ENCODE measurements at regions not wholly inside any gene's neighbourhood (a gene's known extent, or its start where the extent isn't known, plus 50 kb on each side); places are given as distances from the start of the nearest gene placed in this dataset.

DNA sequence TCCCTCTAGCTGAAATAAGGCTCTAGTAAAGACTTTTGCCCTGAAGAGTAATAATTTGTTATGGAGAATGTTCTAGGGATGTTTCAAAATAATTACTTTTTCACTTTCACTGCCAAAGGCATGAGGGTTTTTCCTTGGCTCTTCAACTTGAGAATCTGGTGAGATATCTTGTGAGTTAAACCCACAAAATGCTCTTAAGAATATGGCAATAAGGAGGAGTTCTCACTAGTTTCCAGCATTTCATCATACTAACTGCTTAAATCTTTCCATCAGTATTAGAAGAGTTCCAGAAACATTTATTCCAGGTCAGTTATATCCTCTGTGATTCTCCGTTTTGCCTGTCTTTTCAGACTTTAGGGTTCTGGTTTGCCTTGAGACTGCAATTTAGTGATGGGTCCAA is 785.6 kb upstream of the GJE1 start:
- ATAC-seq (ENCODE audit: poor library complexity): no peak
- intact Hi-C loops (cut with DNase I): no loop called here
- no peak for DNase-seq

DNA sequence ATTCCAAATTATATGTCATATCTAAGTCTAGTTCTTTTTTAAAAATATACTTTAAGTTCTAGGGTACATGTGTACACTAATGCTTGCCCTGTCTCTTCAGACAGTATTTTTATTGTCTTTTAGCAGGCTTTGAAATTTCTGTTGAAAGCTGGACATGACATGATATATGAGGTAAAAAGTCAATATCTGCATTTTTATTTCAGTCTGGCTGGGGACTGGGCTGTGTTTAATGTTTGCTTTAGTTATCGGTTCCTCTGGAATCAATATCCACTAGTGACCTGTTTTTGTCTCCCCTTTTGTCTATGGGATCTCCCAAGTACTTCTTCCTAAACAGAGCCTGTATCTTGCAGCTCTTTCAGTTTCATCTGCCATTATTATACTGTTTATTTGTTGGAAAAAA is 786.2 kb upstream of the GJE1 start:
- intact Hi-C loops (cut with DNase I): no loop called here
- no peak for DNase-seq
- no peak for ATAC-seq (ENCODE audit: poor library complexity)

- DNase-seq (no peak), ATAC-seq (ENCODE audit: poor library complexity) (no peak)
- intact Hi-C loops (cut with DNase I): no loop called here
Measured at GRCh38 chr6:141337191-141337590, 795.5 kb upstream of the GJE1 start.

GRCh38 chr6:141335477-141336273 is 797.0 kb upstream of the GJE1 start:
- intact Hi-C loops (cut with DNase I): no loop called here
- ATAC-seq (ENCODE audit: poor library complexity) (no peak), DNase-seq (no peak)

- ATAC-seq (ENCODE audit: poor library complexity): no peak
- intact Hi-C loops (cut with DNase I): no loop called here
- DNase-seq: no peak
Measured at GRCh38 chr6:141326925-141327324, 805.8 kb upstream of the GJE1 start.

GRCh38 chr6:141326426-141326825 is 806.3 kb upstream of the GJE1 start:
- ATAC-seq (ENCODE audit: poor library complexity): peak; percentile 57
- intact Hi-C loops (cut with DNase I): no loop called here
- no peak for DNase-seq

- no peak for DNase-seq
Measured at GRCh38 chr6:141321493-141322347, 811.0 kb upstream of the GJE1 start.

GRCh38 chr6:141316236-141316635 is 816.5 kb upstream of the GJE1 start:
- ATAC-seq (ENCODE audit: poor library complexity): no peak
- no peak for DNase-seq
- intact Hi-C loops (cut with DNase I): no loop called here

More at GRCh38 chr6:141321493-141322347, 811.0 kb upstream of the GJE1 start:
- peak; percentile 75 for ATAC-seq (ENCODE audit: poor library complexity)
- intact Hi-C loops (cut with DNase I): no loop called here

DNA sequence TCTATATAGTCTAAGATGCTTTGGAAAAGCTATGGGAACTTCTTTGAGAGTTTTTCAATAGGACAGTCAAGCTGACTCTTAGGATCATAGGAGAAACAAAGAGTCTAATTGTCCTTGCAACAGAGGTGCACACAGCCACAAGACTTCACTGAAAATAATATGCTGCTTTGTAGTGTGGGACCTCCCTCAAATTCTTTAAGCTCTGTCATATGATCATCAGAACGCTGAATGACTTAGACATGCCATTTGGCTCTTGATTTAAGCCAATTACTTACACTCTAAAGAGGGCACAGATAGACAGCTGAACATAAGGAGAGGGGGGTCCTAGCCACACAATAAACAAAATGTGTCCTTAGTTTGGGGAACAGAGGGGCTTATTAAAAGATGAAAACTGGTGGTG is 818.7 kb upstream of the GJE1 start:
- intact Hi-C loops (cut with DNase I): no loop called here

DNA sequence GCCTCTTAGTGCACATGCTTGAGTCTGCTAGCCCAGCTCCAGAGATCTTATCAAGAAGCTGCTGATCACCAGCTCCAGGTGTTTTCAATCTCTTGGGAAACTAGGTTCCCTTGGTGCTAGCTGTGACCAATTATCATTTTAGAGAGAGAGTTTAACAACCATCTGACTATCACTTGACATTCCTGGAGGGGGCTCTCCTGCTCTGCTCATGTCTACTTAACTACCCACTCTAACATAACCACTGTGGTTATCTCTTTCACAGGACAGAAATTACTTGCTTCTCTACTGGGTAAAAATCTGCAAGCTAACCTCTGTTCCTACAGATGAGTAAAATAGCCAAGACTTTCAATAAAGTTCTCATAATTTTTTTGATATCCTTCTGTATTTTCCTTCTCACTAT is 823.4 kb upstream of the GJE1 start:
- intact Hi-C loops (cut with DNase I): loop anchor here (5.0 kb wide), 1 partner anchor 253 kb away; no protein-coding TSS in a partner anchor
- no peak for DNase-seq
- peak; percentile 43 for ATAC-seq (ENCODE audit: poor library complexity)

More for the DNA sequence above, 818.7 kb upstream of the GJE1 start:
- no peak for DNase-seq
- ATAC-seq (ENCODE audit: poor library complexity): no peak

DNA sequence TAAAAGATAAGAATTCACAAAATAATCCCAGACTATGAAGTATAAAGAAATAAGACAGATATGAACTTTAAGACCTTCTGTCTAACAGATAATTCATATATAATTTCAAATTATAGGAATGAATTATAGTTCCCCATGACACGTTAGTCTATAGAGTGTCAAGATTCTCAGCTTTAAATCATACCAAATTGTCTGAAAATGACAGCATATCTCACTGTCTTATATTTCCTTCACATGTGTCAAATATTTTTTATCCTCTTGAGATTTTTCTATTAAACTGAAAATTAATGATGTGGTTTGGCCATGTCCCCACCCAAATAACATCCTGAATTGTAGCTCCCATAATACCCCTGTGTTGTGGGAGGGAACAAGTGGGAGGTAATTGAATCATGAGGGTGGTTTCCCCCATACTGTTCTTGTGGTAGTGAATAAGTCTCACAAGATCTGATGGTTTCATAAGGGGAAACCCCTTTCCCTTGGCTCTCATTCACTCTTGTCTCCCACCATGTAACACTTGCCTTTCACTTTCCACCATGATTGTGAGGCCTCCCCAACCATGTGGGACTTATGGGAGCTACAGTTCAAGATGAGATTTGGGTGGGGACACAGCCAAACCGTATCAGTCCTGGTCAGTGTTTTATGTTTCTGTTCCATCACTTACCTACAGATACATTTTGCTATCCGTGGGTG is 825.3 kb upstream of the GJE1 start:
- intact Hi-C loops (cut with DNase I): loop anchor here (5.0 kb wide), 1 partner anchor 255 kb away; no protein-coding TSS in a partner anchor

DNA sequence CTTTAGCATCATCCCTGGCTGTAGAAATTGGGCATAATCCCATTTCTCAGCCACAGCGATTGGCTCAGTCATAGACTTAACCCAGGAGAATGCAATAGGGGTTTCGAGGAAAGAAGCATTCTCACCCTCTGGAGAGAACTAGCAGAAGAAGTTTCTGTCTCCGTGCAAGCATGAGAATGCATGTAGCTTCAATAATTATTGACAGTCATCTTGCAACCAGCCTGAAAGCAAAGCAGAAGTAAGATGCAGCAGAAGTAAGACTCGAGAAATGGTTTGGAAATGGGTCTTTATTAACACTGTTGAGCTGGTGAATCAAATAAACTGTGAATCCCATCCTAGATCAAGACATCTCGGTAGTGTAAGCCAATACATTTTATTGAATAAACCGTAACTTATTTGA is 828.8 kb upstream of the GJE1 start:
- DNase-seq (no peak), ATAC-seq (ENCODE audit: poor library complexity) (no peak)
- intact Hi-C loops (cut with DNase I): no loop called here

More for the DNA sequence above, 825.3 kb upstream of the GJE1 start:
- DNase-seq: no peak
- no peak for ATAC-seq (ENCODE audit: poor library complexity)

- DNase-seq: no peak
- no peak for ATAC-seq (ENCODE audit: poor library complexity)
- intact Hi-C loops (cut with DNase I): no loop called here
Measured at GRCh38 chr6:141301779-141302178, 830.9 kb upstream of the GJE1 start.

- intact Hi-C loops (cut with DNase I): no loop called here
- DNase-seq (no peak), ATAC-seq (ENCODE audit: poor library complexity) (no peak)
Measured at GRCh38 chr6:141290941-141291721, 841.6 kb upstream of the GJE1 start.

DNA sequence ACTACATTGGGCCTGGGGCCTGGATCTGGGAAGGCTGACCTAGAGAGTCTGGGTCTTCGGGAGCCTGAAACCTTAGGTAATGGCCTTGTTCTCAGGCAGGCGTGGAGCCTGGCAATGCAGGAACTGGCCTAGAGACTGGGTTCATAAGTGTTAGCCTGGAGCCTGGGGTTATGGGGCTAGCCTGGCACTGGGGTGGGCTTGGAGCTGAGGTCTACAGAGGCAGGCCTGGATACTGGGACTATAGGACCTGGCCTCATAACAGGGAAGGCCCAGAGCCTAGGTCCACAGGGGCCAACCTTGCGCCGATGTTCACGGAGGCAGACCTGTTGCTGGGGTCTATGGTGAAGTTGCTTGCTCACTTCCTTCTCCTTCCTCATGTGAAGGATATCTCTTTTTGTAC is 843.8 kb upstream of the GJE1 start:
- DNase-seq: no peak
- intact Hi-C loops (cut with DNase I): no loop called here
- no peak for ATAC-seq (ENCODE audit: poor library complexity)

- ATAC-seq (ENCODE audit: poor library complexity): no peak
Measured at GRCh38 chr6:141282263-141282662, 850.5 kb upstream of the GJE1 start.

DNA sequence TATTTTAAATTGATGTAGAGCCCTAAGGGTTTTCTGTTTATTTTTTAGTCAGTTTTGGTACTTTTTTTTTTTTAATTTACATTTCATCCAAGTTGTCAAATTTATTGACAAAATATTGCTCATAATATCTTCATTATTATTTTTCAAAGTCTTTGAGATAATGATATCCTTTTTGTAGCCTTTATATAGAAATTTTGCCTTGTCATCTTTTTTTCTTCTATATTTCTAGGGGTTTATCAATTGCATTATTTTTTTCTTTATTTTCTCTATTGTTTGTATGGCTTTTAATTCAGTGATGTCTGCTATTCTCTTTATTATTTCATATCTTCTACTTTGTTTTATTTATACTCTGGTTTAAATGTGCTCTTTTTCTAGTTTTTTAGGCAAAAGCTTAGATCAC is 863.0 kb upstream of the GJE1 start:
- intact Hi-C loops (cut with DNase I): no loop called here

More at GRCh38 chr6:141282263-141282662, 850.5 kb upstream of the GJE1 start:
- DNase-seq: no peak
- intact Hi-C loops (cut with DNase I): no loop called here

DNA sequence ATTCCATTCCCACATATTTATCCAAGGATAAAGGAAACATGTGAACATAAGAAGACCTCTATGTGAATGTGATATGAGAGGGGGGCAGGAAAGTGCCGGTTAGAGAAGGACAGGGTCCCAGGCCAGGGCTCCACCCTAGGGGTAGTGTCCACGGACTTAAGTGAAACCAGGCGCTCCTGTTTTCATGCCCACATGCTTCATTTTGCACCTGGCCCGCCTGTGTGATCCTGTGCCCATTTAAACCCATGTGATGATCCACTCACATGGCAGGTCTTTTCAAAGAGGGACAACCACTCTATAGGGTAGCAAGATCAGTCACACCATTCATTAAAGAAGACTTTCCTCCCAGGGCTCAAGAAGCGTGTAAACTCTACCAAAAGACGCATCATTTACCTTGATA is 865.3 kb upstream of the GJE1 start:
- ATAC-seq (ENCODE audit: poor library complexity): no peak
- no peak for DNase-seq
- intact Hi-C loops (cut with DNase I): no loop called here

More for the DNA sequence above, 863.0 kb upstream of the GJE1 start:
- DNase-seq (no peak), ATAC-seq (ENCODE audit: poor library complexity) (no peak)
